IPS DF 4.7 (cell line): ENCODE measurements at regions not wholly inside any gene's neighbourhood (a gene's known extent, or its start where the extent isn't known, plus 50 kb on each side); places are given as distances from the start of the nearest gene placed in this dataset.

ENCODE experiments used
- DNase-seq: peaks from one replicate; pipeline ENCODE4 v3.0.0-alpha.2; 2013; ENCODE audit warnings: low spot score; ENCODE audit errors: extremely low read depth

DNA sequence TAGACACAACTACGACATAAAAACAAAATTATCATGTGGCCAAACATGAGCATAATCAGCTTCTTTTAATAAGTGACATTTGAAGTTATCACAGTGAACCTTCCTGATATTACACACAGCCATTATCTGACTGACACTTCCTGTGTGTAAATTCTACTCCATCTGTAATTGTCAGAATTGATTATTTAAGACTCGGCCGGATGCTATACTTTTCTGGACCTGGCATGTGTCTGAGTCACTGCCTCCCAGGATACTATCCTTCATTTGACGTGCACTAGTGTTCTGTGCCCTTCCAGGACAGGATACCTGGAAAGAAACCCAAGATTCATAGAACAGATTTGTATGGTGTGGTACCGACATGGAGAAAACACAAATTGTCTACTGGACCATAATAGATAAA is 242.0 kb downstream of the HS3ST3A1 start:
- no peak for DNase-seq

- DNase-seq, result no peak
Measured at GRCh38 chr17:13355054-13355453, 246.7 kb downstream of the HS3ST3A1 start.

GRCh38 chr17:13353590-13353989 is 248.1 kb downstream of the HS3ST3A1 start:
- DNase-seq, result no peak

DNA sequence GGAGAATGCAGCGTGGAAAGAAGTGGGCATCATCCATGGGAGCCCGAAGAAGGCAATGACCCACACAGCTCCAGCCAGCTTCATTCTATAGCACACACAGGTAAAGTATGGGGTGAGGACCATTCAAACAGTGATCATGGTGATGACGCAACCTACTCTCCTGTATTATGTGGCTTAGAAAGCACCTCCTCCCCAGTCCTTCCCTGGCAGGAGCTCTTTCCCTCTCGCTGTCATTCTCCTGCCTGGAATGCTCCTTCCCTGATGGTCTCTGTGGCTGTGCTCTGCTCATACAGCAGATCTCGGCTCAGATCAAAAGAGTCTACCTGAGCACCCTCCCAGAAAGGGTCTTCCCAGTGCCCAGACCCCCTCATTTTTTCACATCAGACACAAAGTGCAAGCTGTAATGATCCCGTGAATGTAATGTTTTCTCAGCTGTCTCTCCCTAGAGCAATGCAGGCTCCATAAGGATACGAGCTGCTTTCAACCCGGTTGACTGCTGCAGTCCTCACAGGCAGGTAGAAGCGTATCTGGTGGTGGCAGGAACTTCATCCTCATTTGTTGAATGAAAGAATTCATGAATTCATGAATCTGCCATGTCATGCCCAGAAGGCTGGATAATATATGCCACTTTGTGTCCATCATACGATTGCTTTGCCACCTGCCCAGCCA is 248.8 kb downstream of the HS3ST3A1 start:
- DNase-seq, result no peak

- DNase-seq, result no peak
Measured at GRCh38 chr17:13351046-13351445, 250.7 kb downstream of the HS3ST3A1 start.

DNA sequence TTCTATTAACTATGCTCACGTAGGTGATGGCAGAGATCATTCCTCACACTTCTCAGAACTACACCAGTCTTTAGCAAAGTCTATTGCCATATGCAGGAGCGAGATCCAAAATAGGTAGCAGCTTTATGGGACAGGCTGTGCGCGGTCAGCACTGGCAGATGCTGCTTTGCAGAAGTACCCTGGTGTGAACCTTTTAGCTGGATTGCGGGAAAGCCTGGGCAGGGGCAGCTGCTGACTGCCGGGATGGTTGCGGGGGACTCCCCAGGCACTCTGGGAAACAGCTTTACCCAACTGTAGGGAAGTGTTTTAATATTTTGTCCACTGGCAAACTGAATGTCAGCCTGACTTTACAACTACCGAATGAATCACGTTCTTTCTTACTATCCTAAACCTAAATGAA is 251.3 kb downstream of the HS3ST3A1 start:
- no peak for DNase-seq

GRCh38 chr17:13346996-13347762 is 254.6 kb downstream of the HS3ST3A1 start:
- no peak for DNase-seq

DNA sequence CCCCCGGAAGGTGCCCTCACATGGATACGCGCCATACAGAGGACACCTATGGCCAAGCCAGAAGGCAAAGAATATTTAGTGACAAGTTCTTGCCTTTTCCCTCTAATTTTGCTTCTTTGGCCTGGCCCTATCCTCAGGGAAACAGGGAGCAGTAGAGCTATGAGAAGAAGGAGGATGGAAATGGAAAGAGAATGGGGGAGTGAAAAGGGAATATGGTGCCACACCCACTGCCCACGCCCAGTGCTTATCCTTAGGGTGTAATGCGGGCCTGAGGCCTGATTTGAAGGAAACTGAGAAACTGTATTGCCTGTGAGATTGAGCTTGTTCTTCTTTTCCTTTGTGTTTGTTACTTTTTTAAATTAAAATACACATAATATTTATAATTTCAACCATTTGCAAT is 255.1 kb downstream of the HS3ST3A1 start:
- no peak for DNase-seq

DNA sequence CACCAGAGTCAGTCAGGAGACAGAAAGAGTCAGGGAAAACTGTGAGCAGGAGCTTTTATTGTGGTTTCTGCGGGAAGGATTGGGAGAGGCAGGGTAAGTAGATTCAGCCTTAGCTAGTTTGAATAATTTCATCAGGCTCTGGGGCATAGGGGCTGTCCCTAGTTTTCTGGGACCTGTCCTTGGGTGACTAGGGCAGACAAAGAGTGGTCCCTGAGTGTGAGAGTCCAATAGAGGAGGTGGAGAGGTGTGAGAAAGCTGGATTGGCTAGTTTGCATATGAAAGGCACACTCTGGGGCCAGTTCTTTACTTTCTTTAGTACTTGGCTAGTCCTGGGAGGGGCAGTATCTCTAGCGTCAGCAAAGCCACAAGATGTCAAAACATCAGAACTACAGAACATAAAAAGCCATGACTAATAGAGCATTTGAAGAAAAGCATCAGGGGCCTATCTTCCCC is 255.6 kb downstream of the HS3ST3A1 start:
- peak; percentile 49 for DNase-seq

GRCh38 chr17:13338421-13338820 is 263.3 kb downstream of the HS3ST3A1 start:
- DNase-seq, result no peak

DNA sequence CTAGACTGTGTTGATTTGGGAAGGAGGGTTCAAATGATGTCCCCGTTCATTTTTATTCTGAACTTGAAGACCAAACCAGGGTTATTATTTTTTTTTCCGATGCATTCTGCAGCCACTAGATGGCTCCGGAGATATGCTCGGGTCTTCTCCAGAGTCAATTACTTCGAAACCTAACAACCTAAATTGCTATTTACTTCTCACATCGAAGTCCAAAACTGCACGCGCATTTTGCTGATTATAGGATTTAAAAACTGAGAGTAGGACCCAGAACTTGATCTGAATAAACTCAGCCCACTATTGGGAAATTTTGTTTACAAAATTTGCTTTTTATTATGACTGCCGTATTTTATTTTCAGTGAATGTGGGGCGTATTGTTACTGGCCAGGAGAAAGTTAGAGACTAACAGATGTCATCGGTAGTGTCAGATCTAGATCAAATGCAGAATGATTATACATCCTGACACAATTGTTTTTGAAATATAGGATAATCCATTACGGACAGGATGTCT is 263.8 kb downstream of the HS3ST3A1 start:
- no peak for DNase-seq

DNA sequence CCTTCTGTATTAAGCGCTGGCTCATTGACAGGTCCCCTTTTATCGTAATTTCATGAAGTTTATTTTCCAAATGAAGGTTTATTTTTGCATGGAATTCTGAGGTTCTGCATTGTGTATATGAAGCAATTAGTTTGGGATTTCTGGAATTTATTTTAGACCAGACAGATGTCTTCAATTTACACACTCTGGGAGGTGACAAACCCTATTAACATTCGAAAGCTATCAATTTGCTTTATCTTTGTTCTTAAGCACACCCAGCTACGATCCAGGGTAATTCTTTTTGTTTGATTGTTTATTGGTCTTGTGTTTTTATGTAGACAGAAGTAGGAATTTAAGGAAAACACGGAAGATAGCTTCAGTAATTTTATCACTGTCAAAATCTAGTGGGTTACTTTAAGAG is 264.6 kb downstream of the HS3ST3A1 start:
- no peak for DNase-seq

DNA sequence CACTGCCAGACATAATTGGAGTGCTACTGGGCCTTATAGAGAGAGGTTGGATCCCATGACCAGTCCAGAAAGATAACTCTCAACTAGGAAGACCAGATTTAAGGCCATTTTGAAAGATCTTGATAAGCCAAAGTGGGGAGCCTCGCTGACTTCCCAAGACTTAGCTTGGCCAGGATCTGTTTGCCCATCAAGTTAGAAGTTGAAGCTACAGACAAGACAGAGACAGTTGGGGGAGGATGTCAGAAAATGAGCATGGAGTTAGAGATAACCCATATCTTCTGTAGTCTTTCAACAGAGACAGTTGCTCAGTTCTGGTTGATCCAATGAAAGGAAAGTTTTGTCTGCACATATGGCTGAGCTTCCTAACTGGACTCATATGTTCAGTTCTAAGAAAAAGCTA is 267.4 kb downstream of the HS3ST3A1 start:
- DNase-seq, result no peak

GRCh38 chr17:13333661-13334060 is 268.1 kb downstream of the HS3ST3A1 start:
- DNase-seq, result no peak

GRCh38 chr17:13332207-13332606 is 269.5 kb downstream of the HS3ST3A1 start:
- no peak for DNase-seq

GRCh38 chr17:13329421-13329820 is 272.3 kb downstream of the HS3ST3A1 start:
- no peak for DNase-seq

DNA sequence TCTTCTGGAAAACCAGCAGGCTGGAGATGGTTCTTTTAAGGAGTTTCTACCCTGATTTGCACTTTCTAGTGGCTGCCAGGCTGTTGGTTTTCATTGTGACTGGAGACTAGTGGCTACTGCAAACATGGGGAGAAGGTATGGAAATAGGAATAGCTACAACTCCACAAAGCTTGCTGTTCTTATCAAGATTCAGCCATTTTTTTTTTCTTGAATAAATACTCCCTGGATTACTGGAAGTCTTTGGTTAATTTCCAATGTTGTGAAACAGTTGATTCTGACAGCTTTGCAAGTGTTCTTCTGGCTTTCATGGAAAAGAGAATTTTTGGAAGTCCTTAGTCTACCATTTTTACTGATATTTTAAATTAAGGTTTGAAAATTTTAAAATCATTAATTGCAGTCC is 277.7 kb downstream of the HS3ST3A1 start:
- no peak for DNase-seq

DNA sequence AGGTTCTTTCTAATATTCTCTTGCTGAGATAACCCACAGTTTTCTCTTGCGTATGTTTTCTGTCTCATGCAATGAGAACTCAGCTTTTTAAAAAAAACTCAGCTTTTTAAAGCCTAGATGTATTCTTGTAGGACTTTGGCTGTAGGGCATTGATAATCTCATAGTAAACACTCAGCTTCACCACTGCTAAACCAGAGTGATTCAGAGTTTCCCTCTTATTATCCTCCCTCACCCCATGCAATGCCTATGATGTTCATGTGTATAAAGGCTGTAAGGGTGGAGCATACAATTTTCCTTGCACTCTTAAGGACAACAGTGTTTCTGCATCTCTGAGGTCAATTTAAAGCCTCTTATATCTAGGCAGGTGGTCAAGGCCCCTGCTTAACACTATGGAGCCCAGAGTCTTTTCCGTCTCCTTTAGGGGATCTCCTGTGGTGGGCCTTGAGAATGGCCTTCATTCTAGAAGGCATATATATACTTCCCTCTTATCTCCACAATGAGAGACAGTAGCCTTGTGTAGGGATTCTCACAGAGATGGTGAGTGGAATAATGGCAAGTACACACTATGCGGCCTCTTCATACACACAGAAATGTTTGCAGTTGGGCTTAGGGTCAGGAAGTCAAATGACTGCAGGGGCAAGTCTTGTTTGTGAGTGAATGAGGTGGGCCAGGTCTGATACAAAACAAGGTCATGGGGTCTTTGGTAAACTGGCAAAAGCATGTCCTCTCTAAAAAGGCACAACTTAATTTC is 279.6 kb downstream of the HS3ST3A1 start:
- no peak for DNase-seq

- DNase-seq, result no peak
Measured at GRCh38 chr17:13320046-13320785, 281.5 kb downstream of the HS3ST3A1 start.

DNA sequence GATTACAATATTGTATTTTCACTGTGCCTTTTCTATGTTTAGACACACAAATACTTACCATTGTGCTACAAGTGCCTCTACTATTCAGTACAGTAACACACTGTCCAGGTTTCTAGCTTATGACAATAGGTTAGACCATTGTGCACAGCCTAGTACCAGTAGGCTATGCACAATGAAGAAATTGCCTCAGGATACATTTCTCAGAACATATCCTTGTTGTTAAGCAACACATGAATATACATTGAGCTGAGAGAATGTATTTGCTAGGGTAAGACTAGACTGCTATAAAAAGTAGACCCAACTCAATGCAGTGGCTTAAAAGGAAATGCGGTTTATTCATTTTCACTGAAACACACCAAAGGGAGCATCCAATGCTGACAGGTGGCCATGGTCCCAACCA is 285.1 kb downstream of the HS3ST3A1 start:
- no peak for DNase-seq

- no peak for DNase-seq
Measured at GRCh38 chr17:13311306-13311705, 290.4 kb downstream of the HS3ST3A1 start.
